AG04450 (cell line): ENCODE measurements at regions not wholly inside any gene's neighbourhood (a gene's known extent, or its start where the extent isn't known, plus 50 kb on each side); places are given as distances from the start of the nearest gene placed in this dataset.

Experiments
- CTCF ChIA-PET: fragments of 300-600, 350-600 bp; formaldehyde crosslinking; extraction: SDS; loops from one replicate; lab custom pipeline; 2022; ENCODE audit warnings: antibody characterized with exemption, inconsistent platforms; lab: Charles Lee
- POLR2A ChIA-PET: fragments of 350-600 bp; formaldehyde crosslinking; extraction: SDS; loops from one replicate; lab custom pipeline; 2021; ENCODE audit warnings: antibody characterized with exemption, inconsistent platforms; lab: Yijun Ruan, JAX
- DNase-seq: peaks from one replicate; pipeline ENCODE4 v3.0.0-alpha.2; 2011; ENCODE audit warnings: low read depth, low spot score
- H3K27ac ChIP-seq: one replicate; pipeline ENCODE4 v1.5.1; 2012; ENCODE audit warnings: low read depth, low read length, control low read depth
- H3K27me3 ChIP-seq: one replicate; pipeline ENCODE4 v1.6.0; 2012; ENCODE audit warnings: low read length; ENCODE audit not compliant: control insufficient read depth, insufficient read depth
- H3K4me3 ChIP-seq: 2 replicates; pipeline ENCODE4 v1.5.1; 2011; ENCODE audit warnings: mild to moderate bottlenecking, low read depth, low read length, control low read depth
- H3K9me3 ChIP-seq: 2 replicates; pipeline ENCODE4 v1.5.1; 2012; ENCODE audit warnings: low read length; ENCODE audit not compliant: control insufficient read depth, insufficient read depth
- CTCF ChIP-seq: IDR thresholded peaks from 2 replicates; pipeline ENCODE4 v1.5.1; 2011; ENCODE audit warnings: low read depth, low read length, control low read depth, inconsistent platforms

- Histone ChIP-seq H3K27ac (no peak overlapping the region), H3K27me3 (no peaks in the 10 kb centered on the region), H3K4me3 (no peak overlapping the region), H3K9me3 (peaks cover 91% of the 10 kb centered on the region)
- CTCF ChIA-PET = no interaction called here
- POLR2A ChIA-PET = no interaction called here
- no peak for DNase-seq
- no peak for TF ChIP-seq CTCF
These were observed 371.3 kb downstream of the TMEM121 start for GRCh38 chr14:105897725-105898113.

GRCh38 chr14:105898482-105899010 lies 372.2 kb downstream of the TMEM121 start:
- no peak for DNase-seq
- Histone ChIP-seq H3K27me3 (no peaks in the 10 kb centered on the region), H3K4me3 (no peak overlapping the region), H3K27ac (no peak overlapping the region), H3K9me3 (peaks cover 93% of the 10 kb centered on the region)
- ChIA-PET CTCF (no interaction called here), POLR2A (no interaction called here)
- TF ChIP-seq CTCF = no peak

DNA sequence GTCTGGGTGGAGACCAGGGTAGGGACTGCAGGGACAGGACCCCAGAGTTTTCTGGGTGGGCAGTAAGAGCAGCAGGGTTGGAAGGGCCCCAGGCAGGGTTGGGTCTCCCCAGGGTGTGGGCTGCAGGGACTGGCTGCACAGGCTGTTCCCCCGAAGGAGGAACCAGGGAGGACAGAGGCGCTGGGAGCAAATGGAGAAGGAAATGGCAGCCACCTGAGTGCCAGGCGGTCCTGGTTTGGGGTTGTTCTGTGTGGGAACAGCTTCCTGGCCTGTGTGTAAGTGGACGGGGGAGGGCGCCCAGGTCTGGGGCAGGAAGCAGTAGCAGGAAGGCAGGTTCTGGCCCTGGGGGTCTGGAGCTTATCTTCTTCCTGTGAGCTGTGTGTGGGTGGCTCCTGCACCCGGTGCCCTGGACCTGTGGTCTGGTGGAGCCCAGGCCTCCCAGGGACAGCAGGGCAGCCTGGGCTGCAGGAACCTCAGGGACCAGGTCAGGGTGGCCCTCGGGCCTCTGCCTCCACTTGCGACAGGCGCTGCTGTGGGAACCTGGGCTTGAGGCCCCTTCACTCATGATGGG lies 372.8 kb downstream of the TMEM121 start:
- ChIA-PET POLR2A (no interaction called here), CTCF (no interaction called here)
- DNase-seq = no peak
- Histone ChIP-seq H3K9me3 (peaks cover 93% of the 10 kb centered on the region), H3K27me3 (no peaks in the 10 kb centered on the region), H3K4me3 (no peak overlapping the region), H3K27ac (no peak overlapping the region)
- no peak for TF ChIP-seq CTCF

DNA sequence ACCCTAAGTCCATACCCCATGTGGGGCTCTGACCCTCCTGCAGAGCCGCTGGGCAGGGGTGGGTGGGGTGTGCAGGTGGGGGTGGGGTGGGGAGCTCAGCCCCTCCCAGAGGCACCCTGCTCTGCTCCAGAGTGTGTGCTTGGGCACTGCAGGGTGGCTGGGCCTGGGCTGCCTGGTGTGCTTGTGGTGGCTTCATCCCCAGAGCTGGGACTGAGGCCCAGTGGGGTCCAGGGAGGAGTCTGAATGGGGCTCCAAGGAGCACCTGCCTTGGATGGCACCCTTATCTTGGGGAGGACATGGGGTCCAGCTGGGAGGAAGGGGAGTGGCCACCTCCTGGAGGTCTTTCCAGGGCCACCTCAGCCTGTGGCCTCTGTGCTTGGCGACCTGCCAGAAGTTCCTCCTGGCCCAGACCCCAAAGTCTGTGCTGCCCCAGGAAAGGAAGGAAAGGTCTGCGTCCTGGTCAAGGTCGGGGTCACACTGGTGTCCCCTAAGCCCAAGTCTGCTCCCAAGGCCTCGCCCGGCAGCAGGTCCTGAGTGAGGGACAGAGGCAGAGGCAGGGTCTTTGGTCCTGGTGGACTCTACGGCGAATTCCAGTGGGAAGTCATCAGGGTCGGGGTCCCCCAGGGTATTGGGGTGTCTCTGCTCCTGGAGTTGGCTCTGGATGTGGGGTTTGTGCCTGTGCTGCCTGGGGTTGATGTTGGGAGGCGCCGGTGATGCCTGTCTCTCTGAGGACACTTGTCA lies 373.4 kb downstream of the TMEM121 start:
- CTCF ChIA-PET = no interaction called here
- TF ChIP-seq CTCF = no peak

More for the DNA sequence above, 373.4 kb downstream of the TMEM121 start:
- DNase-seq = no peak
- Histone ChIP-seq H3K27me3 (no peaks in the 10 kb centered on the region), H3K9me3 (peaks cover 93% of the 10 kb centered on the region), H3K27ac (no peak overlapping the region), H3K4me3 (no peak overlapping the region)
- POLR2A ChIA-PET = no interaction called here
